GM21526 (cell line): ENCODE measurements at regions not wholly inside any gene's neighbourhood (a gene's known extent, or its start where the extent isn't known, plus 50 kb on each side); places are given as distances from the start of the nearest gene placed in this dataset.
"Not testable (repeated sequence)": the region's sequence is repeated elsewhere in the genome, so short reads cannot be mapped to it uniquely, and the experiment has no call there.

Experiments used
- ATAC-seq: cut with Tn5 transposase; IDR thresholded peaks from one replicate; pipeline ENCODE4 v1.9.1; 2021; ENCODE audit warnings: moderate library complexity; ENCODE audit not compliant: unreplicated experiment, low FRiP score

- ATAC-seq = no peak
These were observed 459.9 kb upstream of the MCTP2 start for GRCh38 chr15:93771196-93772030.

GRCh38 chr15:93770788-93771187 is 460.6 kb upstream of the MCTP2 start:
- ATAC-seq = no peak

GRCh38 chr15:93762036-93762435 is 469.3 kb upstream of the MCTP2 start:
- ATAC-seq = no peak

- no peak for ATAC-seq
These were observed 471.7 kb upstream of the MCTP2 start for GRCh38 chr15:93759629-93760028.

- ATAC-seq = no peak
These were observed 472.5 kb upstream of the MCTP2 start for GRCh38 chr15:93758824-93759223.

GRCh38 chr15:93748710-93749109 is 482.7 kb upstream of the MCTP2 start:
- no peak for ATAC-seq

GRCh38 chr15:93734976-93735375 is 496.4 kb upstream of the MCTP2 start:
- ATAC-seq = not testable (repeated sequence)

GRCh38 chr15:93730724-93731123 is 500.6 kb upstream of the MCTP2 start:
- no peak for ATAC-seq

GRCh38 chr15:93722165-93722564 is 509.2 kb upstream of the MCTP2 start:
- no peak for ATAC-seq

- ATAC-seq = no peak
These were observed 510.8 kb upstream of the MCTP2 start for GRCh38 chr15:93720607-93721006.

- no peak for ATAC-seq
These were observed 511.4 kb upstream of the MCTP2 start for GRCh38 chr15:93719921-93720351.

GRCh38 chr15:93716615-93717231 is 514.6 kb upstream of the MCTP2 start:
- ATAC-seq = no peak

- no peak for ATAC-seq
These were observed 521.7 kb upstream of the MCTP2 start for GRCh38 chr15:93709708-93710107.

- ATAC-seq = no peak
These were observed 522.5 kb upstream of the MCTP2 start for GRCh38 chr15:93708724-93709445.

GRCh38 chr15:93707751-93708150 is 523.6 kb upstream of the MCTP2 start:
- ATAC-seq = no peak

GRCh38 chr15:93706495-93707292 is 524.7 kb upstream of the MCTP2 start:
- no peak for ATAC-seq

GRCh38 chr15:93705753-93706455 is 525.5 kb upstream of the MCTP2 start:
- no peak for ATAC-seq

GRCh38 chr15:93703092-93703739 is 528.1 kb upstream of the MCTP2 start:
- no peak for ATAC-seq

GRCh38 chr15:93700051-93700450 is 531.3 kb upstream of the MCTP2 start:
- ATAC-seq = no peak
